HG02885 (cell line): ENCODE measurements at regions not wholly inside any gene's neighbourhood (a gene's known extent, or its start where the extent isn't known, plus 50 kb on each side); places are given as distances from the start of the nearest gene placed in this dataset.
A peak's percentile ranks its signal among the peaks of the same experiment; 100 is the strongest.
"Not testable (repeated sequence)": the region's sequence is repeated elsewhere in the genome, so short reads cannot be mapped to it uniquely, and the experiment has no call there.

Experiments
- ATAC-seq: cut with Tn5 transposase; IDR thresholded peaks from one replicate; pipeline ENCODE4 v1.9.1; 2021; ENCODE audit warnings: mild to moderate bottlenecking; ENCODE audit not compliant: unreplicated experiment, poor library complexity

- no peak for ATAC-seq
Observed at GRCh38 chr12:4160314-4161040, 113.1 kb upstream of the CCND2 start.

- no peak for ATAC-seq
Observed at GRCh38 chr12:4159851-4160250, 113.7 kb upstream of the CCND2 start.

GRCh38 chr12:4158306-4158705 lies 115.3 kb upstream of the CCND2 start:
- ATAC-seq, result no peak

GRCh38 chr12:4157122-4157521 lies 116.4 kb upstream of the CCND2 start:
- no peak for ATAC-seq

GRCh38 chr12:4156317-4156716 lies 117.2 kb upstream of the CCND2 start:
- no peak for ATAC-seq

GRCh38 chr12:4154672-4155225 lies 118.8 kb upstream of the CCND2 start:
- ATAC-seq, result no peak

GRCh38 chr12:4153343-4153892 lies 120.1 kb upstream of the CCND2 start:
- ATAC-seq, result peak; percentile 85

GRCh38 chr12:4152145-4152795 lies 121.3 kb upstream of the CCND2 start:
- no peak for ATAC-seq

- no peak for ATAC-seq
Observed at GRCh38 chr12:4151362-4152121, 122.0 kb upstream of the CCND2 start.

- not testable (repeated sequence) for ATAC-seq
Observed at GRCh38 chr12:4150355-4150754, 123.2 kb upstream of the CCND2 start.

- ATAC-seq, result peak; percentile 52
Observed at GRCh38 chr12:4148418-4149056, 125.0 kb upstream of the CCND2 start.

- ATAC-seq, result no peak
Observed at GRCh38 chr12:4147031-4147481, 126.5 kb upstream of the CCND2 start.

- no peak for ATAC-seq
Observed at GRCh38 chr12:4145990-4146859, 127.3 kb upstream of the CCND2 start.

- ATAC-seq, result no peak
Observed at GRCh38 chr12:4144676-4145075, 128.9 kb upstream of the CCND2 start.

- ATAC-seq, result no peak
Observed at GRCh38 chr12:4143896-4144295, 129.7 kb upstream of the CCND2 start.

GRCh38 chr12:4141348-4142270 lies 132.0 kb upstream of the CCND2 start:
- ATAC-seq, result no peak

GRCh38 chr12:4140581-4141301 lies 132.8 kb upstream of the CCND2 start:
- ATAC-seq, result no peak

GRCh38 chr12:4139191-4139590 lies 134.4 kb upstream of the CCND2 start:
- no peak for ATAC-seq
